OCI-LY1 (cell line): ENCODE measurements at regions not wholly inside any gene's neighbourhood (a gene's known extent, or its start where the extent isn't known, plus 50 kb on each side); places are given as distances from the start of the nearest gene placed in this dataset.

Experiments used
- H2AFZ ChIP-seq: fragments of 200-600 bp; sonication (generic), shearing (Covaris generic); 2 replicates; pipeline ENCODE4 v1.6.0; 2014; ENCODE audit warnings: antibody characterized with exemption, mild to moderate bottlenecking, low read length
- H3F3A ChIP-seq: fragments of 200-600 bp; sonication (generic), shearing (Covaris generic); 2 replicates; pipeline ENCODE4 v1.6.0; 2014; ENCODE audit warnings: mild to moderate bottlenecking, antibody characterized with exemption, low read length, moderate library complexity; ENCODE audit not compliant: insufficient read depth
- H3K27ac ChIP-seq: fragments of 200-600 bp; sonication (generic); 2 replicates; pipeline ENCODE4 v1.5.1; 2014; ENCODE audit warnings: low read length, mixed run types, mild to moderate bottlenecking, low read depth; ENCODE audit not compliant: poor library complexity, severe bottlenecking
- H3K27me3 ChIP-seq: fragments of 200-600 bp; sonication (generic); 2 replicates; pipeline ENCODE4 v1.6.0; 2014; ENCODE audit warnings: antibody characterized with exemption, mild to moderate bottlenecking, low read length, moderate library complexity; ENCODE audit not compliant: insufficient read depth
- H3K36me3 ChIP-seq: fragments of 200-600 bp; sonication (generic); 2 replicates; pipeline ENCODE4 v1.6.1; 2014; ENCODE audit warnings: mild to moderate bottlenecking, antibody characterized with exemption, low read length, moderate library complexity, mixed read lengths; ENCODE audit not compliant: insufficient read depth
- H3K4me1 ChIP-seq: fragments of 200-600 bp; sonication (generic); 2 replicates; pipeline ENCODE4 v1.5.1; 2014; ENCODE audit warnings: mild to moderate bottlenecking, low read length, moderate library complexity; ENCODE audit not compliant: insufficient read depth, severe bottlenecking
- H3K4me2 ChIP-seq: fragments of 200-600 bp; sonication (generic), shearing (Covaris generic); 2 replicates; pipeline ENCODE4 v1.6.1; 2014; ENCODE audit warnings: low read length
- H3K4me3 ChIP-seq: fragments of 200-600 bp; sonication (generic); 2 replicates; pipeline ENCODE4 v1.5.1; 2014; ENCODE audit warnings: low read length, low read depth, mild to moderate bottlenecking, mixed read lengths; ENCODE audit not compliant: poor library complexity, severe bottlenecking
- H3K79me2 ChIP-seq: fragments of 200-600 bp; shearing (Covaris generic); 2 replicates; pipeline ENCODE4 v1.6.1; 2016; ENCODE audit warnings: mixed run types, low read length, mixed read lengths; ENCODE audit not compliant: insufficient read depth
- H3K9ac ChIP-seq: fragments of 200-600 bp; sonication (generic), shearing (Covaris generic); 2 replicates; pipeline ENCODE4 v1.6.1; 2014; ENCODE audit warnings: mild to moderate bottlenecking, low read length, mixed read lengths
- H3K9me2 ChIP-seq: fragments of 200-600 bp; sonication (generic), shearing (Covaris generic); 2 replicates; pipeline ENCODE4 v1.6.1; 2014; ENCODE audit warnings: low read depth, mild to moderate bottlenecking, low read length, mixed read lengths
- H3K9me3 ChIP-seq: fragments of 200-600 bp; shearing (Covaris generic); 2 replicates; pipeline ENCODE4 v1.6.1; 2014; ENCODE audit warnings: low read length, mixed read lengths
- H4K20me1 ChIP-seq: fragments of 200-600 bp; sonication (generic), shearing (Covaris generic); 2 replicates; pipeline ENCODE4 v1.6.0; 2016; ENCODE audit warnings: mild to moderate bottlenecking, low read length; ENCODE audit not compliant: insufficient read depth
- EZH2 ChIP-seq: fragments of 200-600 bp; sonication (generic), shearing (Covaris generic); IDR thresholded peaks from 2 replicates; pipeline ENCODE4 v1.8.0; 2017; ENCODE audit warnings: borderline replicate concordance, mixed run types, mild to moderate bottlenecking, antibody characterized with exemption, low read length, moderate library complexity, mixed read lengths
- TF ChIP-seq, protein P1 (sequence below): fragments of 200-600 bp; sonication (generic), shearing (Covaris generic); IDR thresholded peaks from 2 replicates; pipeline ENCODE4 v1.5.1; 2017; ENCODE audit warnings: mild to moderate bottlenecking, antibody characterized with exemption, low read length, moderate library complexity, mixed read lengths

DNA sequence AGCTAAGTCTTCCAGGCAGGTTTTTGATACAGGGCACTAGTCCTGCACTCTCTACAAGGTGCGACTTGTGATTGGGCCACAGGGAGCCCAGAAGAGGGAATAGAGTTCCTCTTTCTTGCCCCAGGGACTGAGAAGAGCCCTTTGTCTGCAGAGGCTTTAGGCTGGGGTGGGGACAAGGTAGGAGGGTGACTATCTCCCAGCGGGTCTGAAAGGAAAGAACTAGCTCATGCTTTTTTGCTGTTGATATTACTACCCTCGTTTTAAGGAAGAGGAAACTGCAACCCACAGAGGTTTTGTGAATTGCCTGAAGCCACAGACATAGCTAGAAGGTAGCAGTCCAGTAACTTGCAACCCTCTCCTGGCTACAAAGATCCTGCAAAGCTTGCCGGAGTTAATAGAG is 615.2 kb downstream of the MATN1 start:
- Histone ChIP-seq H3K4me2 (no peak overlapping the region), H3K9me3 (no peaks in the 10 kb centered on the region), H4K20me1 (no peaks in the 10 kb centered on the region), H3K4me3 (no peak overlapping the region), H3F3A (no peaks in the 10 kb centered on the region), H3K9ac (no peak overlapping the region), H2AFZ (no peak overlapping the region), H3K27ac (no peak overlapping the region), H3K27me3 (peaks cover 3% of the 10 kb centered on the region; the same call in 1 of the 2 replicates), H3K4me1 (no peaks in the 10 kb centered on the region), H3K9me2 (no peaks in the 10 kb centered on the region), H3K79me2 (no peaks in the 10 kb centered on the region), H3K36me3 (no peaks in the 10 kb centered on the region)
- TF ChIP-seq, protein P1, sequence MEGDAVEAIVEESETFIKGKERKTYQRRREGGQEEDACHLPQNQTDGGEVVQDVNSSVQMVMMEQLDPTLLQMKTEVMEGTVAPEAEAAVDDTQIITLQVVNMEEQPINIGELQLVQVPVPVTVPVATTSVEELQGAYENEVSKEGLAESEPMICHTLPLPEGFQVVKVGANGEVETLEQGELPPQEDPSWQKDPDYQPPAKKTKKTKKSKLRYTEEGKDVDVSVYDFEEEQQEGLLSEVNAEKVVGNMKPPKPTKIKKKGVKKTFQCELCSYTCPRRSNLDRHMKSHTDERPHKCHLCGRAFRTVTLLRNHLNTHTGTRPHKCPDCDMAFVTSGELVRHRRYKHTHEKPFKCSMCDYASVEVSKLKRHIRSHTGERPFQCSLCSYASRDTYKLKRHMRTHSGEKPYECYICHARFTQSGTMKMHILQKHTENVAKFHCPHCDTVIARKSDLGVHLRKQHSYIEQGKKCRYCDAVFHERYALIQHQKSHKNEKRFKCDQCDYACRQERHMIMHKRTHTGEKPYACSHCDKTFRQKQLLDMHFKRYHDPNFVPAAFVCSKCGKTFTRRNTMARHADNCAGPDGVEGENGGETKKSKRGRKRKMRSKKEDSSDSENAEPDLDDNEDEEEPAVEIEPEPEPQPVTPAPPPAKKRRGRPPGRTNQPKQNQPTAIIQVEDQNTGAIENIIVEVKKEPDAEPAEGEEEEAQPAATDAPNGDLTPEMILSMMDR = no peak
- no peak for TF ChIP-seq EZH2

DNA sequence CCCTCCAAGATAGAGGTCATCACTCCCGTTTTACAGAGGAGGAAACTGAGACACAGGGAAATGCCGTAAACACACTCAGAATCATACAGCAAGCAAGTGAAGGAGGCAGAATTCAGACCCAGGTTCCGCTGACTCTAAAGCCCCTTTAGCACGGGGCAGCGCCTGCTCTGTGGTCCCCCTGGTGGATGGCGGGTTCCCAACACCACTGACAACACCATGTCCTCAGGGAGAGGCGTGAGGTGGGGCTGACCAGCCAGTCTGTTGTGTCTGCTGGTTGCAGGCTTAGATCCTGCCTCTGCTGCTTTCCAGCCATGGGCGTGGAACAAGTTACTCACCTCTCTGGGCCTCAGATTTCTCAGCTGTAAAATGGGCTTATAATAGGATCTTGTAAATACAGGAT is 617.3 kb downstream of the MATN1 start:
- Histone ChIP-seq H3K27me3 (peaks cover 3% of the 10 kb centered on the region; the same call in 1 of the 2 replicates), H2AFZ (no peak overlapping the region)

DNA sequence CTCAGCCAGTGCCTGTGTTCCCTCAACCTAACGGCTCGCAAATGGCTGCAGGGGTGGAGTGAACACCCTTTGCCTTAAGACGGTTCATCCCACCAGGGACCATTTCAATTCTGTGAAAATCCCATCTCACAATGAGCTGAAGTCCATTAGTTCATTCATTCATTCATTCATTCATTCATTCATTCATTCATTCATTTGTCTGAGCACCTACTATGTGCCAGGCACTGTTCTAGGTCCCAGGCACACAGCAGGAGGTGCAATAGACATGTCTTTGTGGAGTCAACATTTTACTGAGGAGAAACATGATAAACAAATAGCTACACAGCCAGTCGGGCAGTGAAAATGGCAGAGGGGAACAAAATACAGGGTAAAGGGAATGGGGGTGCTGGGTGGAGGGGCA is 618.8 kb downstream of the MATN1 start:
- no peaks in the 10 kb centered on the region for H3F3A ChIP-seq
- no peak overlapping the region for H3K4me3 ChIP-seq
- no peaks in the 10 kb centered on the region for H3K4me1 ChIP-seq

More for the DNA sequence above, 617.3 kb downstream of the MATN1 start:
- Histone ChIP-seq H3K4me3 (no peak overlapping the region), H3K79me2 (no peaks in the 10 kb centered on the region), H3F3A (no peaks in the 10 kb centered on the region), H3K4me1 (no peaks in the 10 kb centered on the region), H4K20me1 (no peaks in the 10 kb centered on the region), H3K36me3 (no peaks in the 10 kb centered on the region), H3K27ac (no peak overlapping the region), H3K9ac (no peak overlapping the region), H3K9me2 (no peaks in the 10 kb centered on the region), H3K4me2 (no peak overlapping the region), H3K9me3 (no peaks in the 10 kb centered on the region)
- TF ChIP-seq, protein P1 = peak; percentile 52
- TF ChIP-seq EZH2 = no peak

More for the DNA sequence above, 618.8 kb downstream of the MATN1 start:
- no peaks in the 10 kb centered on the region; the same call in 1 of the 2 replicates for H3K27me3 ChIP-seq
- no peaks in the 10 kb centered on the region for H3K36me3 ChIP-seq
- H2AFZ ChIP-seq = no peak overlapping the region
- H3K4me2 ChIP-seq = no peak overlapping the region
- no peak overlapping the region for H3K9ac ChIP-seq
- no peak overlapping the region for H3K27ac ChIP-seq
- no peaks in the 10 kb centered on the region for H4K20me1 ChIP-seq
- H3K79me2 ChIP-seq = no peaks in the 10 kb centered on the region
- no peak for TF ChIP-seq EZH2
- TF ChIP-seq, protein P1 = no peak
- H3K9me2 ChIP-seq = no peaks in the 10 kb centered on the region
- H3K9me3 ChIP-seq = no peaks in the 10 kb centered on the region
